ENCODE measurements at regions not wholly inside any gene's neighbourhood (a gene's known extent, or its start where the extent isn't known, plus 50 kb on each side); places are given as distances from the start of the nearest gene placed in this dataset.

DNA sequence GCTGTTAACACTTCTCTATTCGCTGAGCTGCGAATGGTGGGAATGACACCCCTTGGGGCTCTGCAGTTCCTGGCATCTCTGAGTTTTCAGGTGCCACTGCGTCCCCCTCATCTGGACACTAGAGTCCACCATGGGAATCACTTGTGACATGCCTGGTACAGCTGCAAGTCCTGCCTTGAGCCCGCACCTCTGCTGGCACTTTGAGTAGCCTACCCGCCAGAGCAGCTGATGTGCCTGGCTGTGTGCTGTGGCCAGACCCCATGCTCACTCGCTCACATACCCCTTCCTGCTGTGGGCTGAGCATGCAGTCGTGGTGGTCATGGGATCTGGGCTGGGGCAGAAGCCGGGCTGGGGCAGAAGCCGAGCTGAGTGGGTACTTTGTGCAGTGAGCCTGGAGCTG lies 117.6 kb downstream of the RND3 start:
- no peaks in the 10 kb centered on the region for H3K36me3 ChIP-seq
- intact Hi-C loops (cut with DNase I; ENCODE audit: low total_unique reads): no loop called here
- no peaks in the 10 kb centered on the region for H3K27me3 ChIP-seq
- H3K27ac ChIP-seq: no peak overlapping the region
- H3K9me3 ChIP-seq: no peaks in the 10 kb centered on the region
- TF ChIP-seq, protein P1, sequence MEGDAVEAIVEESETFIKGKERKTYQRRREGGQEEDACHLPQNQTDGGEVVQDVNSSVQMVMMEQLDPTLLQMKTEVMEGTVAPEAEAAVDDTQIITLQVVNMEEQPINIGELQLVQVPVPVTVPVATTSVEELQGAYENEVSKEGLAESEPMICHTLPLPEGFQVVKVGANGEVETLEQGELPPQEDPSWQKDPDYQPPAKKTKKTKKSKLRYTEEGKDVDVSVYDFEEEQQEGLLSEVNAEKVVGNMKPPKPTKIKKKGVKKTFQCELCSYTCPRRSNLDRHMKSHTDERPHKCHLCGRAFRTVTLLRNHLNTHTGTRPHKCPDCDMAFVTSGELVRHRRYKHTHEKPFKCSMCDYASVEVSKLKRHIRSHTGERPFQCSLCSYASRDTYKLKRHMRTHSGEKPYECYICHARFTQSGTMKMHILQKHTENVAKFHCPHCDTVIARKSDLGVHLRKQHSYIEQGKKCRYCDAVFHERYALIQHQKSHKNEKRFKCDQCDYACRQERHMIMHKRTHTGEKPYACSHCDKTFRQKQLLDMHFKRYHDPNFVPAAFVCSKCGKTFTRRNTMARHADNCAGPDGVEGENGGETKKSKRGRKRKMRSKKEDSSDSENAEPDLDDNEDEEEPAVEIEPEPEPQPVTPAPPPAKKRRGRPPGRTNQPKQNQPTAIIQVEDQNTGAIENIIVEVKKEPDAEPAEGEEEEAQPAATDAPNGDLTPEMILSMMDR (IDR thresholded peaks at IDR 0.05): no peak
- TF ChIP-seq POLR2A (IDR thresholded peaks at IDR 0.05): no peak
- no peak for DNase-seq
- H3K4me1 ChIP-seq: no peaks in the 10 kb centered on the region
- no peak overlapping the region for H3K4me3 ChIP-seq

DNA sequence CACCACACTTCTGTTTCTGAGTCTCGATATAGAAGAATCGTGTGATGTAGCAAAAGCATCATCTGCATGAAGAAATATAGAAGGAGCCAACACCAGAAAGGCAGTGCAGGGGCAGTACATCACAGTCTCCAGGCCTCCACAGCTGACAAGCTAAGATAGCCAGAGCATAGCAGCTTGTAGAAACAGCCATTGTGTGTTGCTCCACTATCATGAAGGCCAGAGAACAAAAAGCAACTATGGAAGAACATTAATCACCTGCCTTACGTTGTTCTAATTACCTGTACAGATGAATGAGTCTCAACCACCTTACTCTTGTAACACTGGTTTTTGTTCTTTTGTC lies 129.0 kb downstream of the RND3 start:
- Histone ChIP-seq H3K9me3 (no peaks in the 10 kb centered on the region), H3K36me3 (no peaks in the 10 kb centered on the region), H3K27ac (no peak overlapping the region), H3K27me3 (no peaks in the 10 kb centered on the region), H3K4me1 (no peaks in the 10 kb centered on the region), H3K4me3 (no peak overlapping the region)
- TF ChIP-seq, protein P1 (IDR thresholded peaks at IDR 0.05): no peak
- no peak for TF ChIP-seq POLR2A (IDR thresholded peaks at IDR 0.05)
- intact Hi-C loops (cut with DNase I; ENCODE audit: low total_unique reads): no loop called here
- no peak for DNase-seq

DNA sequence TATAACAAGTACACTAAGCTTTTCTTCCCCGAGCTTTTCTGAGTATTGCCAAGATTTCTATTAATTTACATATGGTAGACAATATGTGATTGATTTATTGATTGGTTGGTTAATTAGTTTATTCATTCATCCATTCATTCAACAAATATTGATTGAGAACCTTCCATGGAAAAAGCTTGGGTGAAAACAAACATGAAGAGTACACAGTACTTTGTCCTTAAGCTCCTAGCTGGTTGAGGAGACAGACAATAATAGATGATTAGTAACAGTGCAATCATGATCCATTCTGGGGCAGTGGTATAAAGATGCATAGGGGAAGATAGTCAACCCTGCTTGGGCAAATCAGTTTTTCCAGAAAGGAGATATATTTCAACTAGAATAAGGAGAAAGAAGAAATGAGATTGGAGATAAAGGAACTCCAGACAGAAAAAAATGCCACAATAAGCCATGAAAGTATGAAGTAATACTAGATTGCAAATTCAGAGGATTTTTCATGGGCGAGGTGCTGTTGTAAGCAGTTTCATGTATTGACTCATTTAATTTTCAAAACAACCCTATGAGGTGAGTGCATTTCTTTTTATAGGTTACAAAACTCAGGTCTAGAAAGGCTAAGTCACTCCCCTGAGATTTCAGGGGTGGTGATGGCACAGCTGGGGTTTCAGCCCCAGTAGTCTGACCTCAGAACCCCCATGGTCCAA lies 129.5 kb downstream of the RND3 start:
- no peak for DNase-seq
- Histone ChIP-seq H3K27ac (no peak overlapping the region), H3K4me1 (no peaks in the 10 kb centered on the region), H3K4me3 (no peak overlapping the region), H3K9me3 (no peaks in the 10 kb centered on the region), H3K27me3 (no peaks in the 10 kb centered on the region), H3K36me3 (no peaks in the 10 kb centered on the region)
- intact Hi-C loops (cut with DNase I; ENCODE audit: low total_unique reads): no loop called here
- TF ChIP-seq, protein P1 (IDR thresholded peaks at IDR 0.05): no peak
- no peak for TF ChIP-seq POLR2A (IDR thresholded peaks at IDR 0.05)

DNA sequence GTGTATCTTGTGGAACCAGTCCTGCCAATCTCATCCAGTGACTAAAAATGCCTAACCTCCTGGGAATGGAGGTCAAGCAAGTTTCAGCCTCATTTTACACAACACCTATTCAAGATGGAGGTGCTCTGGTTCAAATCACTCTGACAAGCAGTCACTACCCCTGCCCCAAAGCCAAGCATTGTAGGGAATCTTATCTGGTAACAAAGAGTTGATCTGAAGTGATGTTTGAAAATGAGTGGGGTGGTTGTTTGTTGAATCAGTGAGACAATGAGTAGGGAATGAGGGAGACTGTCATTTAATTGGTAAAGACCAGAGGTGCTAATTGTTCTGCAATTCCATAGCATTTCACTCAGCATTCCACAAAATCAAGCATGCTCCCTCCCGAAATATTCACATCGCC lies 132.0 kb downstream of the RND3 start:
- Histone ChIP-seq H3K9me3 (no peaks in the 10 kb centered on the region), H3K27me3 (no peaks in the 10 kb centered on the region), H3K36me3 (no peaks in the 10 kb centered on the region), H3K27ac (no peak overlapping the region), H3K4me1 (no peaks in the 10 kb centered on the region), H3K4me3 (no peak overlapping the region)
- intact Hi-C loops (cut with DNase I; ENCODE audit: low total_unique reads): no loop called here
- no peak for TF ChIP-seq POLR2A (IDR thresholded peaks at IDR 0.05)
- TF ChIP-seq, protein P1 (IDR thresholded peaks at IDR 0.05): no peak
- no peak for DNase-seq

DNA sequence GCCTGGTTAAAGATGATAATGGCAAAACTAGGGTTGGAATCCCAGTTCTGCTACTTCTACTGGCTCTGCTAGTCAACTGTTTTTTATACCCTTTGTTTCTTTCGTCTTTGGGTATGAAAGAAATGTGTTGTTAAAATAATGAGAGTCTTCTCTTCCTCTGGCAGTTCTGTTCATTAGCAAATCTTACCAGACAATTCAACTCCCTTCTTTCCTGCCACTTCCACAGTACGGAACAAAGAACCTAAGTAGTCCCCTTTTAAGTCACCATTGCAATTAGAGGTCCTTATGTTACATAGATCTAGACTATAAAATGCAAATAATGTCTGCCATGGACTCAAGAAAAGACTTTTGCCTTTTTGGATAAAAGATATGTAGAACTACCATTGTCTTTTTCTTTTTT lies 134.1 kb downstream of the RND3 start:
- no peak overlapping the region for H3K4me3 ChIP-seq
- H3K9me3 ChIP-seq: no peaks in the 10 kb centered on the region
- H3K27ac ChIP-seq: no peak overlapping the region
- intact Hi-C loops (cut with DNase I; ENCODE audit: low total_unique reads): no loop called here
- H3K4me1 ChIP-seq: no peaks in the 10 kb centered on the region
- no peak for TF ChIP-seq POLR2A (IDR thresholded peaks at IDR 0.05)
- TF ChIP-seq, protein P1 (IDR thresholded peaks at IDR 0.05): no peak
- H3K36me3 ChIP-seq: no peaks in the 10 kb centered on the region
- DNase-seq: no peak
- no peaks in the 10 kb centered on the region for H3K27me3 ChIP-seq
